GM12801 (cell line): ENCODE measurements at regions not wholly inside any gene's neighbourhood (a gene's known extent, or its start where the extent isn't known, plus 50 kb on each side); places are given as distances from the start of the nearest gene placed in this dataset.

Source experiments
- CTCF ChIP-seq: IDR thresholded peaks from one replicate; pipeline ENCODE4 v1.5.1; 2011; ENCODE audit warnings: control low read depth; ENCODE audit not compliant: insufficient read length; ENCODE audit errors: extremely low read depth

- TF ChIP-seq CTCF = no peak
These were observed 411.1 kb upstream of the NUDT12 start for GRCh38 chr5:103973669-103974068.

GRCh38 chr5:103962023-103962422, 399.4 kb upstream of the NUDT12 start:
- no peak for TF ChIP-seq CTCF

GRCh38 chr5:103953601-103954382, 391.2 kb upstream of the NUDT12 start:
- TF ChIP-seq CTCF = no peak

GRCh38 chr5:103951776-103952175, 389.2 kb upstream of the NUDT12 start:
- no peak for TF ChIP-seq CTCF

- no peak for TF ChIP-seq CTCF
These were observed 380.6 kb upstream of the NUDT12 start for GRCh38 chr5:103943230-103943629.

- no peak for TF ChIP-seq CTCF
These were observed 380.1 kb upstream of the NUDT12 start for GRCh38 chr5:103942587-103943186.

- no peak for TF ChIP-seq CTCF
These were observed 379.0 kb upstream of the NUDT12 start for GRCh38 chr5:103941596-103941995.
